ENCODE measurements at regions not wholly inside any gene's neighbourhood (a gene's known extent, or its start where the extent isn't known, plus 50 kb on each side); places are given as distances from the start of the nearest gene placed in this dataset.
"Not testable (repeated sequence)": the region's sequence is repeated elsewhere in the genome, so short reads cannot be mapped to it uniquely, and the experiment has no call there.

- TF ChIP-seq CTCF (IDR thresholded peaks at IDR 0.05; ENCODE audit: low read length); EZH2 (IDR thresholded peaks at IDR 0.05; ENCODE audit: borderline replicate concordance, low read length): not testable (repeated sequence)
These were observed 137.3 kb upstream of the GK2 start for GRCh38 chr4:79545292-79545691.
